Natural killer cell treated with Interleukin-12 subunit alpha and Interleukin-12 subunit beta and Interleukin-15 and Interleukin-18, amount 100 ng/mL, for 72 hours (primary cell): ENCODE measurements at regions not wholly inside any gene's neighbourhood (a gene's known extent, or its start where the extent isn't known, plus 50 kb on each side); places are given as distances from the start of the nearest gene placed in this dataset.
A peak's percentile ranks its signal among the peaks of the same experiment; 100 is the strongest.

ENCODE experiments used
- ATAC-seq, 2 donors: fragments of 150-1000 bp; cut with Tn5 transposase in 1 of 2; sonication (Bioruptor Pico), chemical (Tn5 transposase) in 1 of 2; 2 replicates each; pipeline ENCODE4 v1.10.0; 2021
- DNase-seq: peaks from one replicate; pipeline ENCODE4 v3.0.0; 2022; ENCODE audit warnings: low spot score
- H3K27ac Mint-ChIP-seq, 2 donors: 1 replicate in 1 of 2; 2 replicates in 1 of 2; pipeline ENCODE4 v1.8.0; 2022; ENCODE audit warnings: mixed read lengths in 2 of 2, mild to moderate bottlenecking in 1 of 2, moderate library complexity in 1 of 2
- H3K27me3 Mint-ChIP-seq, 2 donors: 1 replicate in 1 of 2; 2 replicates in 1 of 2; pipeline ENCODE4 v1.8.0; 2022; ENCODE audit warnings: mixed read lengths in 2 of 2
- H3K36me3 Mint-ChIP-seq: one replicate; pipeline ENCODE4 v1.8.0; 2022; ENCODE audit warnings: mixed read lengths
- H3K4me1 Mint-ChIP-seq, 2 donors: 1 replicate in 1 of 2; 2 replicates in 1 of 2; pipeline ENCODE4 v1.8.0; 2022; ENCODE audit warnings: low read depth in 2 of 2, mixed read lengths in 2 of 2, mild to moderate bottlenecking in 1 of 2
- H3K4me3 Mint-ChIP-seq: one replicate; pipeline ENCODE4 v1.8.0; 2022; ENCODE audit warnings: mixed read lengths
- H3K9me3 Mint-ChIP-seq: 2 replicates; pipeline ENCODE4 v1.8.0; 2022; ENCODE audit warnings: mixed read lengths

DNA sequence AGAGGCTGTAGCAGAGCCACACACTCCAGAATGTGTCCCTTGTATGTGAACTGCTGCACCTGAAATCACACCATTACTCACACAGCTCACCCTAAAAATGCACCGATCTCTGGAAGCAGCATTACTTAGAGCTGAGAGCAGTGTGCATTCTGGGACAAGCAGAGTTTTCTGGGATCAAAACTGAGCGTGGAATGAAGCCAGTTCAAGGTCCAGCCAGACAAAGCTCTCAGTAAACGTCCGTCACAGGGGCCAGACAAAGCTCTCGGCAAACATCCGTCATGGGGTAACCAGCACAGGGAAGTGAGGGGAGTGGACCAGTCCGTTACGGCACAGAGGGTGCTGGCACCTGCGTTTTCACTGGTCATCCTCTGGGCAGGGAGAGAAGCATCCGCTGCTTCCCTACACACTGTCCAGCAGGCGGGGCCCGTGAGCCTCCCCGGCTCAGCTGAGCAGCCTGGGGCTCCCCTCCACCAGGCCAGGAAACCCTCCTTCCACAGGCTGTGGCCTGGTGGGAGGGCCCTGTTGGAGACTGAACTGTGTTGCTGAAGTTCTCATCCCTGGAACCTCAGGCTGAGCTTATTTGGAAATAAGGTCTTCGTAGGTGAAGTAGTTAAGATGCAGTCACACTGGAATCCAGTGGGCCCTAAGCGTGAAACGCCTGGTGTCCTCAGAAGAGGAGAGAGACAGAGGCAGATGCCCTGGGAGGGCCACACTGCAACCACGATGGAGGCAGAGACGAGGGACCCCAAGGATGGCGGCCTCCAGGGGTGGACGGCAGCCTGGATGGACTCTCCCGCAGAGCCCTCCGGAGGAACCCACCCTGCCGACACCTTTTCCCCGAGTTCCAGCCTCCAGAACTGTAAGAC, 883.9 kb downstream of the BRD1 start:
- H3K4me3 Mint-ChIP-seq = no peak overlapping the region
- no peak overlapping the region for H3K27ac Mint-ChIP-seq
- ATAC-seq = no peak
- no peaks in the 10 kb centered on the region for H3K9me3 Mint-ChIP-seq
- no peak for DNase-seq
- H3K36me3 Mint-ChIP-seq = no peaks in the 10 kb centered on the region
- H3K27me3 Mint-ChIP-seq = no peaks in the 10 kb centered on the region
- H3K4me1 Mint-ChIP-seq = no peaks in the 10 kb centered on the region

DNA sequence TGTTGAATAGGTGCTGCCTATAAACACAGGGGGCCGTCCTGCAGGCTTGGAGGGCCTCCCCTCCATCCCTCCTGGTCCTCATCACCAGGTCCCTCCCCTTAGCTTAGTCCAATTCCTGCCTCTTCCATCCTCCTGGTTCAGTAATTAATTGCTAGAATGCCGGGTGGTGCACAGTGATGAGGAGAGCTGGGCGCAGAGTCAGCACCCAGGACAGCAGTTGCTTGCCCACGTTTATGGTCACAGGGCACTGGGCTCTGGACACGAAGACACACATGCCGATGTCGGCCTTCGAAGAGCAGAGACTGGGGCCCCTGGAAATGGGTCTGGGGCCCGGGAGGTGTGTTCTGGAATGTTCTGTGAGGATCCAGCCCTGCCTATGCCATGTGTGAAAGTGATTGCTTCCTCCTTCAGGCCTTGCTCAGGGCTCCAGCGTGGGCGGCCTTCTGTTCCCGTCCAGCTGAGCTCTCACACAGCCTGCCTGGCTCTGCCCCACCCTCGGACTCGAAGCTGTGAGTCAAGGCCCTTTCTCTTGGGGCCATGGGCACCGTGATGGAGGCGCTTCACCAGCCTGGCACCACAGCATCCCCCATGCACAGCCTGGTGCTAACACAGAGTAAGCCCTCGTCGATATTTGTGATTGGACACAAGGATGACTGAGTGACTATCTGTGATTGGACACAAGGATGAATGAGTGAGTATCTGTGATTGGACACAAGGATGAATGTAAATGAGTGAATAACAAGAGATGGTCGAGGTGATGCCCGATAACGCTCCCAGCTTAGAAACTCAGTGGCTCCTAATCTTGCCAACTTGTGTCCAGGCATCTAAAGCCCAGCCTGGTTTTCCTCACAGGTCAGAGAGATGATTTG, 884.7 kb downstream of the BRD1 start:
- H3K36me3 Mint-ChIP-seq = no peaks in the 10 kb centered on the region
- no peaks in the 10 kb centered on the region for H3K9me3 Mint-ChIP-seq
- no peak for DNase-seq
- no peaks in the 10 kb centered on the region for H3K4me1 Mint-ChIP-seq
- H3K27me3 Mint-ChIP-seq = no peaks in the 10 kb centered on the region
- no peak for ATAC-seq
- no peak overlapping the region for H3K27ac Mint-ChIP-seq
- no peak overlapping the region for H3K4me3 Mint-ChIP-seq

DNA sequence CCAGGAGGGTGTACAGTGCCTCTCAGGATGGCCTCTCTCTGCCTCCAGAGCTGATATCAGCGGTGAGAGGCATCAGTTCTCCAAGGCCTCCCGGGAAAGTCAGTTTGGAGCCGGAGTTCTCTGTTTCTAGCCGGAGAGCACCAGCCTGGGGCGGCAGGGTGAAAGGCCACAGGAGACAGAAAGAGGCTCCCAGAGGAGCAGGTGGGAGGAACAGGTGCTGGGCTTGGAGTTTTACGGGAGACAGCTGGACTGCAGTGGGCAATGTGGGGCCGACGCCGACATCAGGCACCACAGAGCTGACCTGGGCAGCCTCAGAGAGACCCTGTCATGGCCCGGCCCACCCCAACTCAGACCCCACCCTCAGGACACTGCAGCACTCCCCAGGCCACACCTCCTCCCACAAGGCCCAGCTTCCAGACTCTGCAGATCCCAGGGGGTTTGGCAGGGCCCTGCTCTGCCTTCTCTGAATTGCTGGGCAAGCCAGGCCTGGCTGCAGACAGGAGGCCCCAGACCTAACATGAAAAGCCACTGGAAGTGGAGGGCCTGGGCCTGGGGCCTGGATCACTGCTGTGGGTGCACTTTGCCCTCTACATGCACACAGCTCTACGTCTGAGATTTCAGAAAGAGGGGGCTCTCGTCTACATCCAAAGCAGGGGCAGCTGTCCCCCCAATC, 885.6 kb downstream of the BRD1 start:
- ATAC-seq (no peak), DNase-seq (no peak)
- Mint-ChIP-seq H3K4me3 (no peak overlapping the region), H3K27me3 (no peaks in the 10 kb centered on the region), H3K36me3 (no peaks in the 10 kb centered on the region), H3K4me1 (no peaks in the 10 kb centered on the region), H3K27ac (no peak overlapping the region), H3K9me3 (no peaks in the 10 kb centered on the region)

- H3K27ac Mint-ChIP-seq = no peak overlapping the region
- DNase-seq = no peak
- H3K9me3 Mint-ChIP-seq = no peaks in the 10 kb centered on the region
These were observed 886.4 kb downstream of the BRD1 start for GRCh38 chr22:48941033-48941902.

GRCh38 chr22:48940266-48941032, 887.2 kb downstream of the BRD1 start:
- Mint-ChIP-seq H3K27me3 (no peaks in the 10 kb centered on the region), H3K27ac (no peak overlapping the region)

More at GRCh38 chr22:48941033-48941902, 886.4 kb downstream of the BRD1 start:
- H3K36me3 Mint-ChIP-seq = no peaks in the 10 kb centered on the region
- H3K27me3 Mint-ChIP-seq = no peaks in the 10 kb centered on the region
- no peak for ATAC-seq
- no peak overlapping the region for H3K4me3 Mint-ChIP-seq
- no peaks in the 10 kb centered on the region for H3K4me1 Mint-ChIP-seq

DNA sequence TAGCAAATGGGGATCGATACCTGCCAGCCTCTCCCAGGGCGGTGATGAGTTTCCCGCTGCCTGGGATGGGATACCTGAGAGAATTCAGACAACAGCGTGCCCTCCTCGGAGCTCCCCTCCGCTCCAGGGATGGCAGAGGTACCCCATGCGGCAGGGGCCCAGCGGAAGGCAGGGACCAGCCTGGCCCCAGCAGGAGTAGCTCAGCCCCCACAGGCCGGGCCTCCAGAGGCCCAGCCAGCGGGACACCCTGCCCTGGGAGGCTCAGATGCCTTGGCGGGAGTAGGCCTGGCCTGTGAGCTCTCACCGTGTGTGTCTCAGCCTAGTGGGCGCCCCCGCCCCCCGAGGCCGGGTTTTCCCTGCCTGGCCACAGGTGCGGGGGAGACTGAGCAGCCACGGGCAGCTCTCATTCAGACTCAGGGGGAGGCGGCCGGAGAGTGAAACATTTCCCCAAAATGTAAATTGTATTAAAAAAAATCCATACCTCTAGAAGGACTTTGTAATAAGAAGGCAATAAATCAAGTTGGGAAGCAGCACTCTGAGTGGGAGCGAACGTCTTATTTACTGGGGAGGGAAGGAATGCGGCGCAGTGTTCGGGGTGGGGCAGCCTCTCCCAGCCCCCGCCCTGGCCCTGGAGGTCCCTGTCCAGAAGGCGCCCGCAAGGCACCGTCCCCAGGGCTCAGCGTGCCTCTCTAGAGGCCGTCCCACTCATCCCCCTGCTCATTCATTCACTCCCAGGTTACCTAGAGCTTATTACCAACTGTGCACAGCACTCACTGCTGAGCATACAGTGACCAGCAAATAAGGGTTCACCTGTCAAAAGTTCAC, 888.0 kb downstream of the BRD1 start:
- peaks cover 0 to 4% of the 10 kb centered on the region in 2 donors for H3K27me3 Mint-ChIP-seq
- DNase-seq = no peak
- H3K36me3 Mint-ChIP-seq = peaks cover 1% of the 10 kb centered on the region
- no peaks in the 10 kb centered on the region for H3K4me1 Mint-ChIP-seq
- H3K4me3 Mint-ChIP-seq = no peak overlapping the region
- H3K27ac Mint-ChIP-seq = no peak overlapping the region
- H3K9me3 Mint-ChIP-seq = no peaks in the 10 kb centered on the region
- ATAC-seq = peak in 1 of 2 donors; percentile 4

More at GRCh38 chr22:48940266-48941032, 887.2 kb downstream of the BRD1 start:
- Mint-ChIP-seq H3K4me3 (no peak overlapping the region), H3K9me3 (no peaks in the 10 kb centered on the region), H3K4me1 (no peaks in the 10 kb centered on the region), H3K36me3 (no peaks in the 10 kb centered on the region)
- no peak for DNase-seq
- ATAC-seq = no peak

DNA sequence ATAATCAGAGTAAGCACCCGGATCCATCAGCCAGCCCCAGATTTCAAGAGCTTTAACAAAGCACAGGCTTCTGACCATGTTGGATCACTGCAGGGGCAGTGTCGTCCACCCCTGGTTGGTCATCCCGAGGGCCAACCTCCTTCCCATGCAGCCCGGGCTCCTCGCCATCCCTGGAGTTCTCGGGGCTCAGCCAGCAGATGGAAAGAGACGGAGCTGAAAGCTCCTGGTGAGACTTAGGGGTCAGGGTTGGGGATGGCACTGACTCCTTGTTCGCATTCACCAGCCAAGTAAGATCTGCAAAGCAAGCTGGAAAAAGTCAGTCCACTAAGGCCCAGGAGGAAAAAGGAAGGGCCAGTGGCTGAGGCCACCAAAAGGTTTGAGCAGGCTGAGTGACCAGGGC, 888.9 kb downstream of the BRD1 start:
- no peak for DNase-seq
- Mint-ChIP-seq H3K36me3 (peaks cover 6% of the 10 kb centered on the region), H3K4me3 (no peak overlapping the region), H3K9me3 (no peaks in the 10 kb centered on the region), H3K27ac (no peak overlapping the region), H3K27me3 (peaks cover 5 to 10% of the 10 kb centered on the region in 2 donors), H3K4me1 (no peaks in the 10 kb centered on the region)
- no peak for ATAC-seq

DNA sequence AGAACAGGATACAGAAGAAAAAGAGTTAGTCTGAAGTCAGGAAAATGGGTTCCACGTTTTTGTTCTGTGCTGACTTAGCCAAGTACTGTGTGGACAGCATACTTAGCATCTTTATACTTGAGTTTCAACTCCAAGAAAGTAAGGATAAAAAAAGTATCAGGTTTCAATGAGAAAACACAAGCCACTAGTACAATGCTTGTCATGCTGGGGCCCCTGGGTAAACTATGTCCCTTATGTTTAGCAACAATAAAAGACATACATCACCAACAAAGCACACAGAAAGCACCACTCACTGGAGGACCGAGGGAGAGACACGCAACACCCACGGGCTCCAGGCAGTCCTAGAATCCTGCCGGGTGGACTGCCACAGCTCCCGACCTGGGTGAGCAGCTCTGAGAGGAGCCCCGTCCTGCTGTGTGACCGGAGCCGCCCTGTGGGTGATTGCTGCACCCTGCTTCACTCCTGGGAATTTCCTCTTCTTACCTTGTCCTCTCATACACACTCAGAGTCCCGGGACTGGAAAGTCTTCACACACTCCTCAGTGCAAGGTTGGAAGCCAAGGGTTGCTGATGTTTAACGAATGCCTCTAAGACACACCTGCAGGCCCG, 890.5 kb downstream of the BRD1 start:
- Mint-ChIP-seq H3K27me3 (peaks cover 5 to 10% of the 10 kb centered on the region in 2 donors), H3K27ac (no peak overlapping the region), H3K36me3 (peaks cover 6% of the 10 kb centered on the region), H3K4me3 (no peak overlapping the region), H3K4me1 (no peaks in the 10 kb centered on the region), H3K9me3 (no peaks in the 10 kb centered on the region)
- no peak for DNase-seq
- peak in 1 of 2 donors; percentile 3 for ATAC-seq

- H3K4me3 Mint-ChIP-seq = no peak overlapping the region
- no peaks in the 10 kb centered on the region for H3K9me3 Mint-ChIP-seq
- H3K4me1 Mint-ChIP-seq = no peaks in the 10 kb centered on the region
- no peak for ATAC-seq
- H3K27me3 Mint-ChIP-seq = peaks cover 5 to 10% of the 10 kb centered on the region in 2 donors
- H3K27ac Mint-ChIP-seq = no peak overlapping the region
- peaks cover 6% of the 10 kb centered on the region for H3K36me3 Mint-ChIP-seq
- DNase-seq = no peak
These were observed 891.3 kb downstream of the BRD1 start for GRCh38 chr22:48936391-48936790.

GRCh38 chr22:48934446-48934845, 893.2 kb downstream of the BRD1 start:
- H3K9me3 Mint-ChIP-seq = no peaks in the 10 kb centered on the region
- H3K27me3 Mint-ChIP-seq = peaks cover 11 to 29% of the 10 kb centered on the region in 2 donors
- no peak for DNase-seq
- ATAC-seq = no peak
- H3K27ac Mint-ChIP-seq = no peak overlapping the region
- peaks cover 6% of the 10 kb centered on the region for H3K36me3 Mint-ChIP-seq
- H3K4me1 Mint-ChIP-seq = no peaks in the 10 kb centered on the region
- no peak overlapping the region for H3K4me3 Mint-ChIP-seq

DNA sequence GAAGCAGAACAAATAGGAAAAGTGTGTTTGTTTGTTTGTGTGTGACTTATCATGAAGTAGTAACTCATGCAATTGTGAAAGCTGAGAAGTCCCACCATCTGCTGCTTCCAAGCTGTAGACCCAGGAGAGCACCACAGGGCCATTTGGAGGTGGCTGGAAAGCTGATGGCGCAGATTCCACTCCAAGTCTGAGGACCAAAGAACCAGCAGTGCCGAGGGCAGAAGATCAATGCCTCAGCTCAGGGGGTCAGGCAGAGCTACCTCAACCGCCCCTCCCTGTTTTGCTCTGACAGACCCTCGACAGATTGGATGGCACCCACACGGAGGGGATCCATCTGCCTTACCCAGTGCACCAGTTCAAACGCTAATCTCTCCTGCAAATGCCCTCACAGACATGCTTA, 896.2 kb downstream of the BRD1 start:
- ATAC-seq (no peak), DNase-seq (no peak)
- Mint-ChIP-seq H3K4me1 (no peaks in the 10 kb centered on the region), H3K27ac (no peak overlapping the region), H3K9me3 (no peaks in the 10 kb centered on the region), H3K4me3 (no peak overlapping the region), H3K36me3 (peaks cover 6% of the 10 kb centered on the region), H3K27me3 (peaks cover 14 to 34% of the 10 kb centered on the region in 2 donors)
